Panc1 (cell line): ENCODE measurements at regions not wholly inside any gene's neighbourhood (a gene's known extent, or its start where the extent isn't known, plus 50 kb on each side); places are given as distances from the start of the nearest gene placed in this dataset.
"Not testable (repeated sequence)": the region's sequence is repeated elsewhere in the genome, so short reads cannot be mapped to it uniquely, and the experiment has no call there.

ENCODE experiments used
- ATAC-seq: fragments of 200-7000 bp; cut with Tn5 transposase; 2 replicates; pipeline ENCODE4 v1.9.1; 2020; ENCODE audit warnings: mild to moderate bottlenecking, moderate library complexity
- BruUV-seq: library from RNA; stranded (reverse); fragments of 400-500 nt; replicated peaks from 2 replicates; lab custom pipeline; 2021; lab: Mats Ljungman, UMichigan
- CTCF ChIA-PET: fragments of 300-600 bp; sonication (Branson Sonifier 250); formaldehyde crosslinking; loops from one replicate; lab custom pipeline; 2022; ENCODE audit warnings: antibody characterized with exemption; lab: Charles Lee
- POLR2A ChIA-PET: fragments of 300-600 bp; sonication (Branson Sonifier 250); formaldehyde crosslinking; loops from one replicate; lab custom pipeline; 2022; ENCODE audit warnings: antibody characterized with exemption; lab: Charles Lee
- DNase-seq: peaks from one replicate; pipeline ENCODE4 v3.0.0-alpha.2; 2010; ENCODE audit warnings: low read depth, low spot score
- H3K27ac ChIP-seq: 2 replicates; pipeline ENCODE4 v1.5.1; 2011; ENCODE audit warnings: mild to moderate bottlenecking, low read length, inconsistent platforms
- H3K27me3 ChIP-seq: fragments of 200-500 bp; sonication (Bioruptor generic); 2 replicates; pipeline ENCODE4 v1.6.0; 2014; ENCODE audit warnings: low read length, inconsistent platforms; ENCODE audit not compliant: control insufficient read depth, insufficient read depth
- H3K36me3 ChIP-seq: fragments of 200-500 bp; sonication (Bioruptor generic); 2 replicates; pipeline ENCODE4 v1.5.1; 2014; ENCODE audit warnings: inconsistent platforms, mild to moderate bottlenecking, low read length, moderate library complexity; ENCODE audit not compliant: control insufficient read depth, insufficient read depth
- H3K4me1 ChIP-seq: 2 replicates; pipeline ENCODE4 v1.5.1; 2011; ENCODE audit warnings: inconsistent platforms, mild to moderate bottlenecking, low read length, moderate library complexity; ENCODE audit not compliant: control insufficient read depth, insufficient read depth
- H3K4me3 ChIP-seq, 2 experiments: 2 replicates each; pipeline ENCODE4 v1.5.1; 2011 to 2012; ENCODE audit warnings: low read depth in 2 of 2, low read length in 2 of 2, mild to moderate bottlenecking in 2 of 2, inconsistent platforms in 1 of 2, moderate library complexity in 1 of 2
- H3K9me3 ChIP-seq: fragments of 200-500 bp; sonication (Bioruptor generic); 2 replicates; pipeline ENCODE4 v1.5.1; 2014; ENCODE audit warnings: low read depth, mild to moderate bottlenecking, inconsistent platforms, low read length, moderate library complexity; ENCODE audit not compliant: control insufficient read depth, insufficient read depth
- CTCF ChIP-seq: fragments of 450-650 bp; IDR thresholded peaks from 2 replicates; pipeline ENCODE4 v1.5.1; 2017; ENCODE audit warnings: mild to moderate bottlenecking
- POLR2AphosphoS5 ChIP-seq: IDR thresholded peaks from 2 replicates; pipeline ENCODE4 v1.6.1; 2012; ENCODE audit warnings: mild to moderate bottlenecking, low read depth, low read length, moderate library complexity
- REST ChIP-seq, 2 experiments: IDR thresholded peaks; 2 replicates each; pipeline ENCODE4 v1.6.1; 2011 to 2012; ENCODE audit warnings: low read depth in 2 of 2, control low read depth in 1 of 2, low read length in 1 of 2, mild to moderate bottlenecking in 1 of 2, moderate library complexity in 1 of 2; ENCODE audit not compliant: insufficient read depth in 1 of 2
- SIN3A ChIP-seq: IDR thresholded peaks from 2 replicates; pipeline ENCODE4 v1.6.1; 2012; ENCODE audit warnings: low read depth, mild to moderate bottlenecking, low read length, moderate library complexity, borderline replicate concordance; ENCODE audit not compliant: insufficient read depth
- TCF7L2 ChIP-seq: IDR thresholded peaks from 2 replicates; pipeline ENCODE4 v1.6.1; 2011; ENCODE audit warnings: mild to moderate bottlenecking, low read depth, low read length, inconsistent platforms
- in situ Hi-C: cut with HindIII; loops from 2 replicates; pipeline ENCODE4 v1.10.0; 2016; ENCODE audit warnings: low sequenced_read_pairs, low pct_unique_long_range_greater_than_20kb
- intact Hi-C: fragments of 100-400 bp; cut with micrococcal nuclease; formaldehyde crosslinking; loops from one replicate; pipeline ENCODE4 v1.10.0; 2022; ENCODE audit not compliant: unreplicated experiment

- DNase-seq: no peak
- no peak for ATAC-seq
- ChIA-PET POLR2A (no interaction called here), CTCF (no interaction called here)
- Histone ChIP-seq H3K4me3 (no peak overlapping the region), H3K27ac (no peak overlapping the region), H3K36me3 (no peaks in the 10 kb centered on the region), H3K4me1 (no peaks in the 10 kb centered on the region), H3K27me3 (no peaks in the 10 kb centered on the region), H3K9me3 (no peaks in the 10 kb centered on the region)
- BruUV-seq: no TSS peak
- TF ChIP-seq TCF7L2 (no peak), CTCF (no peak), REST (IDR thresholded peaks at IDR 0.05; ENCODE audit: insufficient read depth in 1 of 2, low read depth in 2 of 2, low read length in 1 of 2) (no peak), SIN3A (no peak), POLR2AphosphoS5 (no peak)
- in situ Hi-C loops: no loop called here
- intact Hi-C loops: no loop called here
Observed at GRCh38 chr13:65499256-65499655, 1730.9 kb downstream of the PCDH9 start.

- in situ Hi-C loops: no loop called here
- Histone ChIP-seq H3K27me3 (no peaks in the 10 kb centered on the region), H3K4me3 (no peak overlapping the region), H3K4me1 (no peaks in the 10 kb centered on the region), H3K27ac (peak overlapping the region; percentile 23; the same call in 1 of the 2 replicates), H3K36me3 (no peaks in the 10 kb centered on the region), H3K9me3 (no peaks in the 10 kb centered on the region)
- CTCF ChIA-PET: no interaction called here
- DNase-seq (peak; percentile 20), ATAC-seq (peak; percentile 45; the same call in 1 of the 2 replicates)
- POLR2A ChIA-PET: no interaction called here
- TF ChIP-seq CTCF: no peak
- no peak for TF ChIP-seq TCF7L2
- no peak for TF ChIP-seq SIN3A
- TF ChIP-seq REST (IDR thresholded peaks at IDR 0.05; ENCODE audit: insufficient read depth in 1 of 2, low read depth in 2 of 2, low read length in 1 of 2): no peak
- TF ChIP-seq POLR2AphosphoS5: no peak
- intact Hi-C loops: no loop called here
- BruUV-seq: no TSS peak
Observed at GRCh38 chr13:65497265-65497664, 1732.9 kb downstream of the PCDH9 start.

- DNase-seq, in situ Hi-C loops, H3K4me3 ChIP-seq, H3K9me3 ChIP-seq, ATAC-seq, BruUV-seq, H3K27me3 ChIP-seq, POLR2A ChIA-PET, H3K27ac ChIP-seq, intact Hi-C loops, CTCF ChIA-PET, H3K4me1 ChIP-seq, H3K36me3 ChIP-seq: not testable (repeated sequence)
Observed at GRCh38 chr13:65490725-65491124, 1739.4 kb downstream of the PCDH9 start.
